Activated T-cell treated with anti-CD3 and anti-CD28 coated beads, Interleukin-2, amount 50 U/mL, for 48 hours (primary cell): ENCODE measurements at regions not wholly inside any gene's neighbourhood (a gene's known extent, or its start where the extent isn't known, plus 50 kb on each side); places are given as distances from the start of the nearest gene placed in this dataset.
A peak's percentile ranks its signal among the peaks of the same experiment; 100 is the strongest.
"Not testable (repeated sequence)": the region's sequence is repeated elsewhere in the genome, so short reads cannot be mapped to it uniquely, and the experiment has no call there.

Experiments
- DNase-seq, 2 experiments: peaks; one replicate each; pipeline ENCODE4 v3.0.0-alpha.2; 2020

DNA sequence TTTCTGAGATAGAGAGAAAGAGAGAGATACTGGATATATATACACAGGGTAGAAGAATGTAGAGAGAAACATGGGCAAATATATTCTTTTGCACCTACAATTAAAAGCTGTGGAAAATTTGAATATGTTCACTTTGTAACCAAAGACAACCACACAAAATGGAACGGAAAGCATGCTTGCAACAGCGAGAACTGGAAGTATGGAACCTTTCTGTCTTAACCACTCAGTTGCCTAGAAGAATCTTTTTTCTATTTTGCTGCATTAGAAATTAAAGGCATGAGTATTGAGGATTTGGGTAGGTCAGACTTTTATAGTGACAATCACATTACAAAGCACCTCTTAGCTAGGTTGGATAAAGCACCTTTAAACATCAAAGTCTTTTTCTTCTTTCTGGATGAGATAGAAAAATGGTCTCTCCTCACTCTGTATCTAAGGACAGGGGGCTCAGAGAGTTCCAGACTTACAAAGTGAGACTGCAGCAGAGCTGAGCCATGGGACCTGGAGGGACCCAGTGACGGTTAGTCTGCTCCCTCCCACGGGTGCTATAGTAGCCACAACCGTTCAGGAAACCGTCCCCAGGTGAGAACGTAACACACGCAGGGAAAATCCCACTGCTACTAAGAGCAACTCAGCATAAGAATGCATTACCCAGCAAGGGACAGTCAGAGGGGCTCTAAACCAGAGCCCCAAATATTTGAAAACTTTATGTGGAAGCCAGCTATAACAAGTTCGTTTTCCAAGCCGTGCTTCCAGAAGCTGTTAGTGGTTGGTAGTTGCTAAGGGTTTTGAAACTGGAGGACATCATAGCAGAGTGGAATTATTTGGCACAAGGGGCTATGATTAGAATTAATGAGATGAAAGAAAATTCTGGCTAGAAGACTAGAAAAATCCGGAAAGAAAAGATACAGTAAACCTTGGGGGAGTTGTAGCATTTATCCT is 97.1 kb downstream of the DAD1 start:
- peak in 1 of 2 experiments; percentile 39 for DNase-seq

DNA sequence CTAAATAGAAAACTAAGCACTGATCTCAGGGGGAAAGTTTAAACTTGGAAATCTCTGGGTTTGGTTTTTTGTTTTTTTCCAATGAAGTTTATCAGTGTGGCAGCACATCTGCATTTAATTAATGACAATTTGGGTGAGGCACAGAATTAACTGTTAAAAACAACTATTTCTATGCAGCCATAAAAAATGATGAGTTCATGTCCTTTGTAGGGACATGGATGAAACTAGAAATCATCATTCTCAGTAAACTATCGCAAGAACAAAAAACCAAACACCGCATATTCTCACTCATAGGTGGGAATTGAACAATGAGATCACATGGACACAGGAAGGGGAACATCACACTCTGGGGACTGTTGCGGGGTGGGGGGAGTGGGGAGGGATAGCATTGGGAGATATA is 98.0 kb downstream of the DAD1 start:
- DNase-seq: not testable (repeated sequence)

DNA sequence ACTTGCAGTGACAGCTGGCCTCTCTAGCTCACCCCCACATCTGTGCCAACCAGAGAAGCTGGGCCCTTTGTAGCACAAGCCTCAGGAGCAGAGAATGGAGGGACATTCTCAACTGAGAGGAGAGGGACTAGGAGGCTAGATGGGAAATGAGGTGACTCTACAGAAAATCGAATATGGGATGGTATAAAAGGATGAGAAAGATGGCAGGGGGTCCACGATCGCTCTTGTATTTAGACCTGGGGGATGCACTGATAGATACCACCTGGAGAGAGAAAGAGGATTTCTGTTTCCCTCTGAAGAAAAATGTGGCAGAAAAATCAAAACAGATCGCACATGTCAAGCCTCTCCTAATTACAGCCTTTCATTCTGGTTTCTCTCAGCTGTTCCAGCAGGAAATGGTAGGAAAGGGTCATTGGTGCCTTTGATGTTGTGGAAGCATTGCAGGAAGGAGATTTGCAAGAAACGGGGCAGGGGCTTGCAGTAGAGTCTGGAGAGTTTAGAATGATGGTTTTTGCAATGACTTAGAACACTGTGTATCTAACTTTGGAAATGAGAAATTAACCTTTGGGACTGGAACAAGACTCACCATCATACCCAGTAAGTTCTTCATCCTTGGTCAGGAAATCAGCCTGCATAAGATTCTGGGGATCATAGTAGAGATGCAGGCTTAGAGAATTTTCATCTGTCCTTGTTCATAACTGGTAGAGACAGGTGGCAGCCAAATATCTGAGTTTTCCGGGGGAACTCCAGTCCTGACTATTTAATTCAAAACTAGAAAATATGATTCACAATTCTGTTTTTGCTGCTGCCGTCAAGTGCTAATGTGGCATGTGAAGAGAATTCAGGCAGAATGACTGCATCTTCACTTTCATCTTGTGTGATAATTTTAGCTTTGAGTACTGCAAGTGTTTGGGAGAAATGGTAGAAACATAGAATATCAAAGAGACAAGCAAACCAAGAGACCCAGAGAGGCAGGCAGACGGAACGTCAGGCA is 98.8 kb downstream of the DAD1 start:
- peak in 1 of 2 experiments; percentile 20 for DNase-seq

DNA sequence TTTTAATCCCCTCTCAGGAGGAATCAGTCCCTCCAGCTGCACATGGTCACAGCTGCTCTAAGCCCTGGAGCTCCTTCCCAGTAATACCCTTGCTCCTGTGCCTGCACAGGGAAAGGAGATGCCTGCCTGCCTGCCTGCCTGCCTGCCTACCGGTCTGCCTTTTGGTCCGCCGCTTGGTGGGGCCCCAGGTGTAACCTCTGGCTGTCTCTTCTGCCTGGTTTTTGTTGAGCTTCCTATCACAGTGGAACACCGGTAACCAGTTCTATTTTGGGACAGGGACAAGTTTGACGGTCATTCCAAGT is 99.8 kb downstream of the DAD1 start:
- DNase-seq: no peak

DNA sequence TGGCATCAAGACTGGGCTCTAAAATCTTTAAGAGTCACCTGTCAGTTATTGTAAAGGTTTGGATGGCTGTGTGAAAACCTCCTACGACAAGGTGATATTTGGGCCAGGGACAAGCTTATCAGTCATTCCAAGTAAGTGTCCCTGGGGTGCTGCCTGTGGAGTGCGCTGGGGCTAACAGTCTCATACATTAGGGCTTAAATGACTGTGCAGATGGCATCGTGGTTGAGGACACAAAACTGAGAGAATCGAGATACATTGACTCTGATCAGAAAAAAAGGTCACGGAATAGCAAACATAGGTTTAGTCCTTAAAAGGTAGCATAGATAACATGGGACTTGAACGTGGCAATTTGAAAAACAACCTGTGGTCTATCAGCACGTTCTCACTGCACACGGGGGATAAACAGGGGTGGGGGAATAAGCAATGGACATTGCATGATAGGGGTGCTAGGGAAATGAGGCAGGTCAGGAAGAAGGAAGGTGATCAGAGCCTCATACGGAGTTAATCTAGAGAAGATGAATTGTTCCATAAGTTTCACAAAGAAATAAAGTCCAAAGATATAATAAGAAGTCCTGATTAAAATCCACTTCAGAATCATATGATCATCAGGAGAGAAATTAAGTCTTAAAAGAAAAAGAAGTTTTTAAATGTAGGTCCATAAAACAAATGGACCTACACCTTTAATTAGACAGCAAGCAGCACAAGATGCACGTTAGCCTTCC is 100.3 kb downstream of the DAD1 start:
- DNase-seq: peak in 1 of 2 experiments; percentile 22

DNA sequence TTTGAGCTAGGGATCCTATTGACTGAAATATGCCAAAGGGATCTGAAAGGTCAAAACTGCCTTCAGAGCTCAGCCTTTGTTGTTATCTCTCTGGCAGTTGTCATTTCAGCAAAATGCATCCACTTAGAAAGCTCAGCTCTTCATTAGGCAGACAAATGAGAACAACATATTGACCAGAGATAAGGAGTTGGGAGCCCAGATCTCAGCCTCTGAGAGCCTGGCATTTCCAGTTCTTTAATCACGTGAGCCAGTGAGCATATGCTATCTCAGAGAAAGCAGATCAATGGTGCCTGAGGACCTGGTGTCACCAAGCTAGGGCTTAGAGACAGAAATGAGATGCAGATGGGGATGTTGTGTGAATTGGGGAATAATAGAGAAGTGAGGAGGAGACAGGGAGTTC is 101.1 kb downstream of the DAD1 start:
- no peak for DNase-seq

DNA sequence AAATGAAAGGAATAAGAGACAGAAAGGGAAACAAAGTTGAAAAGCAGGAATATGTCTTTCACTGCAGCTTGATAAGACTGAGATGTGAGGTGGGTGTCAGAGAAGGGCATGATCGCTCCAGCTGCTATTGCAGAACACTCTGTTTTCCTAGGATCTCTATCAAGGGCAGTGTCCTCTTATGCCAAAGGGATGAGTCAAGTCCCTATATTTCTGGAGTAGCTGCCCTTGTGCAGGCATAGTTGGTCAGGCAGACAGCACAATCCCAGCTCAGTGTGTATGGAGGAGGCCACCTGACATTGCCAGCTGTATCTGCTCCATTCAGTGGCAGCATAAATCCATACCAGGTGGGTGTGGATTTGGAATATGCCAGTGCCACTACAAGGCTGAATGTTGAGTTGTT is 101.6 kb downstream of the DAD1 start:
- DNase-seq: no peak

DNA sequence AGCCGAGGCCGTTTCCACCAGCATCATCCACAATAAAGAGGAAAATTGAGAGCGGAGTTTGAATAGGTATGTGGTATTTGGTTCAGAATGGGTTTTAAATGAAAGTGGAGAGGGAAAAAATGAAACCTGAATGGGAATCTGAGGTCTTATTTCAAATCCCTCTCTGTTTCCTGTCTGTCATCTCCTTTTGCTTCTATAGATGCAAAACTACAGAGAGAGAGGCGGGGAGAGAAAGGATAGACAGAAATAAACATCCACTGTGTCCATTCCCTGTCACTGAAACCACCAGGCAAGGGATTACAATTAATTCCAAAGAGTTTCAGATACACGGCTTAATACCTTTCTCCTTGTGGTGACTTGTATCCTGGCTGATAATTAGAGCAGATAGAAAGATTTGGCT is 102.3 kb downstream of the DAD1 start:
- no peak for DNase-seq

DNA sequence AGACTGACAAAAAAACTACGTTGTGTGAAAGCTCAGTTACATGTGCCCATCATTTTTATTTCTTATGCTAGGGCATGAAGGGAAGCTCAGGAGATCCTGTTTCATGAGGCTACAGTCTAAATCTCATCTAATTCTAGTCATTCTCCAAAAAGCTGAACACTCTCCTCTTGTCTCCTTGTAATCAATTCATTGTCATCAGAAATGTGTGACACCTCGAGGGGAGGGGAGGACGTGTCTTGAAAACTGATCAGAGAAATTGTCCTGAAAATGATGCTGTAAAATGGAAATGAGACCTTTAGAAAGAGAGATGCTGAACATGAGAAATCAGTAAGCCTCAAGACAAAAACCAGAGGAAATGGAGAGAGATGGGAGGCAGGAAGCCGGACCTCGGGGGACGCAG is 103.4 kb downstream of the DAD1 start:
- DNase-seq: no peak

DNA sequence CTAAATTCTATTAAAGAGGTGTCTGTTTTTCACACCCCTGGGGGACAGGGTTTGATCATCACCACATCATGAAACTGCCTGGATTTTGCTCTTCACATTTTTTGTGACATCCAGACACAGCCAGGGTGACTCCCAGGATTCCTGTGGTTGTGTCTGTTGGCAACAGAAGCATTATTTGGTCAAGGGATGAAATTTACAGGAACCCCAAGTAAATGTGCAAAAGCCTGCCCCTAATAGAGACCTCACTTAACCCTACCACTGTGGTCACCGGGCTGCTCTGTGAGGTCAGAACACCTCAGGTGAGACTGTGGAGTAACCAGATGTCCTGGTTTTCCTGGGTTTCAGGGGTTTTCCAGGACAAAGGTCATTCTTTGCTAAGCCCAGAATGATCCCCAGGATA is 103.8 kb downstream of the DAD1 start:
- no peak for DNase-seq

DNA sequence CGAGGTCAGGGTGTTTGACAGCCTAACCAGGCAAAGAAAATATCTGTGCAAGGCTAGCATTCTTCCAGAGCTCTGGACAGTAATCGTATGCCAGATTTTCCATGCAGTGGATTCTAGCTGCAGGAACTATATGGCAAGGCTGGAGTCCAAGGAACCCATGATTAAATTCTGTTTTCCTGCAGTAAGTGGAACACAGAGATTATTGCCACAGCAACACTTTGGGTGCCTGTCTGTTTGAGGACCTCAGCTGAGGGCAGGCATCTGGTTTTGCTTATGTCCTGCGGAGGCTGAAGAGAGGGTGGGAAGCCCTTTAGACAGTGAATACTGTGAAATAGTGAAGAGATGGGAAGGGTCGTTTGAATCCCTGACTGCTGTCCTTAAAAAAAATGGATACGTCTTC is 104.4 kb downstream of the DAD1 start:
- no peak for DNase-seq

DNA sequence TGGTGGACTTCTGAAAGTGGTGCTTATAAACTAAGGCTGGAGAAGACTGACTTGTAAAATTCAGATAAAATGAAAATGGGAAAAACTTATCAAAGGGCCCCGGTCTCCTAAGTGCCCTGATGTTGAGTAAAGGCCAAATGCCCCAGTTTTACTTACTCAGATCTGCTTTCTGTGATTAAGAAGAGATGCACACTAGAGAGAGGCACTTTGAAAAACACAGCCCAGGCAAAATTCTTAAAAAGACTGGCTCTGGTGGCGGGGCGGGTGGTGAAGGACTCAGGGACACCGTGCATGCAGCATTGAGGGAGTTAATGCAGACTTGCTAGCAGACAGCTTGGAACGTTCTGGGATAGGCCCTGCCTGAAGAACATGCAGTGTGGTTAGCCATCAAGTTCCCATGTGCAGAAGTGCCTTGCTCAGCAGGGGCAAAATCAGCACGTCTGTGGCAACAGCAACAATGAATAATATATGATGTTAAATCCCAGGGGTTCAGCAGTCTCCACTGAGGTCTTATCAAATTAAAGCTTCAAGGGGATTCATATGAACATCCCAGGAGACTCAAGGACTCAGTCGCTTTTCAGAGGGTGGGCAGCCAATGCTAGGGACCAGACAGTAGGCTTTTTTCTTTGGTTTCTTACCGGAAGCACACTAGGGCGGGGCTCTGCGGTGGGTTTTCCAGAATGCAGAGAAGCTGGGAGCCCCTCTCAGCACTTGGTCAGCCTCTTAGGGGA is 105.0 kb downstream of the DAD1 start:
- peak in 1 of 2 experiments; percentile 23 for DNase-seq

DNA sequence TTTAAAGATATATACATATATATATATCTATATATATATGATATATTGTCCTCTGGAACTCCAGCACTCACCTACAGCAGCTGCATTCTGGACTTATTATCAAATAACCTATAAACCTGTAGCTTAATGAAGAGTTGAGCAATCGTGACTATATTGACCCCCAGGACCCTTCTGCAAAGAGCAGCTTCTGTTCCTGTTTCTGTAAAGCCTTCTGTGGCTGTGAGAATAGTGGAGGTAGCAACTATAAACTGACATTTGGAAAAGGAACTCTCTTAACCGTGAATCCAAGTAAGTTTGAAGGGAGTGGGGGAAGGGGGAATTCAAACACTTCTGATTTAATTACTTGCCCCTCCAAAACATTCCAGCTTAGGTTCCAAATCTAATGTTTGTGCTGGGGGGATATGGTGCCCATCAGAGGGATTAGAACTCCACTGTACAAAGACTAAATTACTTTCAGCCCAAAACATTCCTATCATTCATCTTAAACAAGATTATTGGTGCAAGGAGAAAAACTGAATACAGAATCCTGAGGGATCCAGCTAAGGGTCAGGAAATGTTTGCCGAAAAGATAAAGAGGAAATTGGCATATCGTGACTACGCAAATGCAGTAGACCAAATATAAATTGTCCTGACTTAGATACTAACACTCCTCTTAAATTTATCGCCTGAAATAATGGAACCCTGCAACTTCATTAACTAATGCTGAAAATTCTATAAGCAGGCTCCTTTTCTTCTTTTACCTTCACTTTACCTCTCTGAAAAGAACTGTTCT is 106.1 kb downstream of the DAD1 start:
- DNase-seq: no peak

DNA sequence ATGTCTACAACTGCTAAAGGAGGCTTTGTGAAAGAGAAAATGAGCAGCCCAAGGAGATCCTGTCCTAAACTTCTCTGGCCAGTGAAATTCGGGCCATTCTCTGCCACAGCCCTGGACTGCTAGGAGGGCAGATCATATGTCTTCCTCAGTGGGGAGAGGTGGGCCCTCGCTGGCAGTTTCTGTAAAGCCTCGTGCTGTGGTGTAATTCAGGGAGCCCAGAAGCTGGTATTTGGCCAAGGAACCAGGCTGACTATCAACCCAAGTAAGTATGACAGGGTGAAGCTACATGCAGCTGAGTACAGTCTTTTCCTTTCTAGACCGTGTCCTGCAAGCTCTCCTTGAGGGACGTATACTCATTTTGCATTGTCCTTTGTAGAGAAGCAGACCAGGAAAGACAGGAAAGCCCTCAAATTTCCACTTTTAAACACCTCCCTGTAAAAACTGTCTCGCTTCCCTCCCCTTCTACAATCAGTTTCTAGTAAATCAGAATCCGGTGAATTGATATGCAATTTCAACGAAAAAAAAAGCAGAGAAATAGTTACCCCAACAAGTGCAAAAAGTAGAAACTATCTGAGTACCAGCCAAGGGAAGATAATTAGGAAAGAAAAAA is 106.8 kb downstream of the DAD1 start:
- no peak for DNase-seq

DNA sequence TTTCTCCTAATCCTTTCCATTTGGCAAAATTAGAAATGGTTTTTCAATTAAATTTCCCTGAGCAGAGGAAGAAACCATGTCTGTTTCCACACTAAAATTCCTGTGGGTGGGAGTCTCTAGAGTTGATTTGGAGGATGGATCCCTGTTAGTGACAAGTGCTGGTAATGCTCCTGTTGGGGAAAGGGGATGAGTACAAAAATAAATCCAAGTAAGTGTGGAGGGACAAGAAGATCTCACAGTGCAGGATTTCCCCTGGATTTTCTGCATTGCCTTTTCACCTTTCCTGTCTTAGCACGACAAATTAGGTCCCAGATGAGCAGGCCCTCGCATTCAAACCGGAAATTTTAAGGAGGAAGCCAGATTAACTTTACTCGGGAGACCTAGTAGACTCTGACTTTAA is 107.5 kb downstream of the DAD1 start:
- no peak for DNase-seq

DNA sequence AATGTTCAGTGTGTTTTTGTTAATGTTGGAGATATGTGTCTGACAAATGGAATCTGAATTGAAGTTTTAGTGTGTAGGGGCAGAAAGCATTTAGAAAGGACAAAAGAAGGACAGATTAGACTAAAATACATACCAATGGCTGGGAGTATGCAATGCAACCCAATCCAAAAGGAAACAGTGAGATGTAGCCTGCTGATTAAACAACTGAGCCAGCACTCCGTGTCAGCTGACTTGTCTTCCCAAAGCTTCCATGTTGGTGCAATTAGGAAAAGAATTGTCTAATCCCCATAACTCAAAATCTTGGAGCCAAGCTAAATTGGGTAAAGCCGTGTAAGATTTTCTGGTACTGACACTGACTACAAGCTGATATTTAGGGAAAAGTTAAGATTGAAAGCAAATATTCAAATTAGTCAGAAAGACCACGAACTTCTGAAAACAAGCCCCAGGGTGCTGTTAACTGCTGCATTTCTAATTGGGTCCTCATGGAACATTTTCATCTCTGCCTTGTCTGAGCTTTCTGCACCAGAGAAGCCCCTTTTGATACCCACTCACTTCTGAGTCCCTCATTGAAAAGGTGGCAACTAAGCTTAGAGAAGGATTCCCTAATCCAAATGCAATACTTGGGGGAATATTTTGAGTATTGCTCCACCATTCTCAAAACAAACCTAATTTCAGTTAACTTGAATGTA is 109.1 kb downstream of the DAD1 start:
- no peak for DNase-seq

DNA sequence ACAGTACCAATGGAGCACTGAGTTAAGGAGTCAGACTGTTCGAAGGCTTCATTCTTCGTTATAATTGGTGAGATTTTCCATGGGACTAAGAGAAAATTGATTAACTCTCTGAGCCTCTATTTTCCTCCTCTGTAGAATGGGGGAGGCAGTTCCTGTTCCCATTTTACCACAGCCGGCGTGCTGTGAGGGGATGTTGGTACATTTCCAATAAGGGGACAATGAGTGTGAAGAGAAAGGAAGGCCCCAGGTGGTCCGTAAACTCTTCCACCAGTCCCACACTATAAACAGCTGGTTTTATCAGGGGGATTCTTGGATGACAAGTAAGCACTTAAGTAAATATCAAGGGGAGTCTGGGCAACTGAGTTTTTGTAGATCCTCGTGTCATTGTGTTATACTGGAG is 109.9 kb downstream of the DAD1 start:
- no peak for DNase-seq

DNA sequence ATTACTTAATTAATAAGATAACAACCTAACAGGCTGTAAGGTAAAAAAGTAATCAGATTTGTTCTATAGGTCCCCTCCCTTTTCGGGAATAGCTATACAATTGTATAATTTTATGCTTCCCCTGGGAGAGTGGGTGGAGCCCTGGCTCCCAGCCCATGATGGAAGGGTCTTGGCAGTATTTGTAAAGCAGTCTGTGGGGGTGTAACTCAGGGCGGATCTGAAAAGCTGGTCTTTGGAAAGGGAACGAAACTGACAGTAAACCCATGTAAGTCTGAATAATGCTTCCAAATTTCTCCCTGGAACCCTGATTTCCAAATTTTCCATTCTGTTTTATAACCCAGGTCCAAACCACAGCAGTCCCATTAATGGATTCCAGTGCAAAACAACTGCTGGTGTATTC is 110.4 kb downstream of the DAD1 start:
- DNase-seq: no peak

DNA sequence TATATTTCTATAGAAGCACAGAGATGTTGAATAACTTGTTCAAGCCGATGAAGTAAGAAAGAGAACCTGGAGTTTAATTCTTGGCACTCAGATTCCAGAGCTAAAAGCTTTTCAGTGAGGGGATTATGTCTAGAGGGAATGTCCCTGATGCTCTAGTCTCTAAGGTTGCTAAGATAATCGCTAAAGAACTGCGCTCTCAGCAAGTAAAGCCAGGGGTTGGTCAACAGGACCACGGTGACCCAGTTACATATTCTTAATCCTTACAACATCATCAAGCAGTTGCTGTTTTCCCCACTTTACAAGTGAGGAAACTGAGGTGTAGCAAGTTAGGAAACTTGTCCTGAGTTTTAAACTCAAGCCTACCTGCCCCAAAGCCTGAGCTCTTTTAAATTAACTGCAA is 110.8 kb downstream of the DAD1 start:
- no peak for DNase-seq

DNA sequence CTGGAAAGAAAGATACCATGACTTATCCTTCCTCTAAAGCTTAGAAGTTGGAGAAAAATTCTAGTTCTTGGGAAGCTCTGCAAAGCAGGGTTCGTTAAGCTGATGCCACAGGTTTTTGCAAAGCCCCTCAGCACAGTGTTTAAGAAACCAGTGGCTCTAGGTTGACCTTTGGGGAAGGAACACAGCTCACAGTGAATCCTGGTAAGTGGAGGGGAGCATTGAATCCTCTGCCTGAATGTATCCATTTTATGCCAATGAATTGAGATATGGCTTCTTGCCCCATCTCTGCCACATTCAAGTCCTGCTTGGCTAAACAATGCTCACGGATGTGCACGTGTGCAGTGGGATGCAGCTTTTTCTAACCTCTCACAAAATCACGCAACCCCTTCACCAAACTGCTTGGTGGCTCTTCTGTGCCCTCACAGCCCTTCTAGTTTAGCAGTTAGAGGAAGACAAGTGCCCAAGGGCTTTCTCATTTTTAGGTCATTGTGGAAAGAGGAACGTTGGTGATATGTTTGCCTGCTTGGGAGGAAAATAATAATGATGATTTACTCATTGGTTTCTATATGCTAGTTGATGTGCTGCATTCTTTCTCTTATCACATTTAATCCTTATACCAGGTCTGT is 111.3 kb downstream of the DAD1 start:
- DNase-seq: no peak
